ENCODE measurements at regions not wholly inside any gene's neighbourhood (a gene's known extent, or its start where the extent isn't known, plus 50 kb on each side); places are given as distances from the start of the nearest gene placed in this dataset.

DNA sequence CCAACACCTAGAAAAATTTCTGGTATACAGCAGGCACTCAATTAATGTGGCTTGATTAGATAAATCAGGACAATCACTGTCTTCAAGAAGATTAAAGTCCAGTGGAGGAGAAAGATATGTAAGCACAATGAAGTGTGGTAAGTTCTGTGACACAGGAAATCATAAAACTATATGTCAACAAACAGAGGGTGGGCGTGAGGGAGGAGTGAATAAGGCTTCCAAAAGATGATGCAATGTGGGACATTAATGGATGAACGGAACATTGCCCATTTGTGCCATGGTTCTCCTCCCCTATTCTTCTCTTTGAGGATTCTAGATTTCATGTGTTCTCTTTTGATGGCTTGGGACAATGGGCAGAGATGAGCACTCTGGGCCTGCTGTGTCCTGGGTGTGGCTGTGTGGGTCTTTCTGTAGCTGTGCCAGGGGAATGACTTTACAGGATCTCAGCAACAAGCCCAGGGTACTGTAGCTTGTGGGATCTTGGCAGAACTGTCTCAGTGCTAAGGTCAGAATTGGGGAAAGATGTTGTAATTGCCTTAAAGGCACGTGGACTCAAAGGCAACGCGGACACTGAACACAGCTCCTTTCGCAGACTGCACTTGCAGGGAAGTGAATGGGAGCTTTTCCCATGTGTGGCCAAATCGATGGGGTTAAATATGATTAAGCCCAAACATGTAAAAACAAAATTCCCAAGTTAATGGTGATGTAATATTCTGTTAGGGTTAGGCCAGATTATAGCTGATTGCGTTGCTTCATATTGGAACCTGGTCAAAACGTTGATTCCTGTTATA lies 366.9 kb downstream of the TGFB2 start:
- Histone ChIP-seq H3K9me3 (no peaks in the 10 kb centered on the region), H3K27me3 (replicated peaks; ENCODE audit: insufficient read depth) (no peaks in the 10 kb centered on the region), H3K4me1 (replicated peaks) (no peaks in the 10 kb centered on the region), H3K27ac (no peak overlapping the region), H3K4me3 (no peak overlapping the region), H3K36me3 (no peaks in the 10 kb centered on the region)
- 76% methylated on average over 9 of the region's 9 CpGs for WGBS
- no peak for DNase-seq (ENCODE audit: low spot score)
- intact Hi-C loops (cut with DNase I) = no loop called here
- TF ChIP-seq POLR2A (IDR thresholded peaks at IDR 0.05) (no peak), POLR2AphosphoS5 (IDR thresholded peaks at IDR 0.05) (no peak)
- TF ChIP-seq, protein P1, sequence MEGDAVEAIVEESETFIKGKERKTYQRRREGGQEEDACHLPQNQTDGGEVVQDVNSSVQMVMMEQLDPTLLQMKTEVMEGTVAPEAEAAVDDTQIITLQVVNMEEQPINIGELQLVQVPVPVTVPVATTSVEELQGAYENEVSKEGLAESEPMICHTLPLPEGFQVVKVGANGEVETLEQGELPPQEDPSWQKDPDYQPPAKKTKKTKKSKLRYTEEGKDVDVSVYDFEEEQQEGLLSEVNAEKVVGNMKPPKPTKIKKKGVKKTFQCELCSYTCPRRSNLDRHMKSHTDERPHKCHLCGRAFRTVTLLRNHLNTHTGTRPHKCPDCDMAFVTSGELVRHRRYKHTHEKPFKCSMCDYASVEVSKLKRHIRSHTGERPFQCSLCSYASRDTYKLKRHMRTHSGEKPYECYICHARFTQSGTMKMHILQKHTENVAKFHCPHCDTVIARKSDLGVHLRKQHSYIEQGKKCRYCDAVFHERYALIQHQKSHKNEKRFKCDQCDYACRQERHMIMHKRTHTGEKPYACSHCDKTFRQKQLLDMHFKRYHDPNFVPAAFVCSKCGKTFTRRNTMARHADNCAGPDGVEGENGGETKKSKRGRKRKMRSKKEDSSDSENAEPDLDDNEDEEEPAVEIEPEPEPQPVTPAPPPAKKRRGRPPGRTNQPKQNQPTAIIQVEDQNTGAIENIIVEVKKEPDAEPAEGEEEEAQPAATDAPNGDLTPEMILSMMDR (IDR thresholded peaks at IDR 0.05) = no peak

DNA sequence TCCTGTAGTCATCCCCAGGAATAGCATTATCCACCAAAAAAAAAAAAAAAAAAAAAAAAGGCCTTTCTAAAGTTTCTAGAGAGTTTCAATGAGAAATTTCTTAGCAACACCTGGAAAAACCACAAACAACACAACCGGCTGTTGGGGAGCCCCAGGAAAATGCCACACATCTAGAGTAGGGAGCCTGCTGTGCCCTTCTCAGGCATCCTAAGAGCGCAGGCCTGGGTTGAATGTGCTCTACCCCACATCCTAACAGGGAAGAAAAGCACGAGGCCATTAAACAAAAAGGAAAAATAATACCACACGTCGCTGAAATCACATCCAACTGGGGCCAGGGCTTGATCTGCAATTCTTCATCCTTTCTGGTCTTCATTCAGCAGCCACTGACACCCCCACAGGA lies 367.5 kb downstream of the TGFB2 start:
- H3K27ac ChIP-seq = no peak overlapping the region
- H3K36me3 ChIP-seq = no peaks in the 10 kb centered on the region
- TF ChIP-seq POLR2AphosphoS5 (IDR thresholded peaks at IDR 0.05) = no peak
- TF ChIP-seq, protein P1 (IDR thresholded peaks at IDR 0.05) = no peak
- no peak for TF ChIP-seq POLR2A (IDR thresholded peaks at IDR 0.05)
- 99% methylated on average over 5 of the region's 5 CpGs for whole genome bisulfite sequencing
- H3K9me3 ChIP-seq = no peaks in the 10 kb centered on the region
- H3K4me3 ChIP-seq = no peak overlapping the region
- H3K4me1 ChIP-seq (replicated peaks) = no peaks in the 10 kb centered on the region
- no peak for DNase-seq (ENCODE audit: low spot score)
- intact Hi-C loops (cut with DNase I) = no loop called here
- no peaks in the 10 kb centered on the region for H3K27me3 ChIP-seq (replicated peaks; ENCODE audit: insufficient read depth)

DNA sequence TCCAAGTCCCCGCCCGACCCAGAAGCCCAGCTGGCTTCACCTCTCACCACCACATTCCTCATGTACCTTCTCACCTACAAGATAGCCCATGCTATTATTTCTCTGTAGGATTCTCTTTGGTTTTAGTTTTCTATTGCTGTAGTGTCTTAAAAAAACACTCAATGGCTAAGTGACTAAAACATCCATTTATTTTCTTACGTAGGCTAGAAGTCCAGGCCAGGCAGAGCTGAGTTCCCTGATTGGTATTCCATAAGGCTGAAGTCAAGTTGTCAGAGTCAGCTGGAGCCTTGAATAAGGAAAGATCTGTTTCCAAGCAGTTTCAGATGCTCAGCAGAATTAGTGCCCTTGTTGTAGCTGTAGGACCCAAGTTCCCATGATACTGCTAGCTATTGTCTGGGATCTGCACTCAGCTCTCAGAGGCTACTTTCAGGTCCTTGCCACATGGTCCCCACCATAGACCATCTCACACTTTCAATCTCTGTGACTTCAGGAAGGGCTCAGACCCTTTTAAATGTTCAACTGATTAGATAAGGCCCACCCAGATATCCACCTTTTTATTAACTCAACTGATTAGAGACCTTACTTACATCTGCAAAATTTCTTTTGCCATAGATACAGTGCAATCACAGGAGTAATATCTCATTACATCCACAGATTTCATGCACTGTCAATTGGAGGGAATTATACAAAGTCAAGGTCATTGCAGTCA lies 371.0 kb downstream of the TGFB2 start:
- no peaks in the 10 kb centered on the region for H3K36me3 ChIP-seq
- no peaks in the 10 kb centered on the region for H3K27me3 ChIP-seq (replicated peaks; ENCODE audit: insufficient read depth)
- intact Hi-C loops (cut with DNase I) = no loop called here
- TF ChIP-seq POLR2A (IDR thresholded peaks at IDR 0.05) = no peak
- TF ChIP-seq, protein P1 (IDR thresholded peaks at IDR 0.05) = no peak
- TF ChIP-seq POLR2AphosphoS5 (IDR thresholded peaks at IDR 0.05) = no peak
- H3K4me1 ChIP-seq (replicated peaks) = no peaks in the 10 kb centered on the region
- H3K27ac ChIP-seq = no peak overlapping the region
- no peak for DNase-seq (ENCODE audit: low spot score)
- 98% methylated on average over 3 of the region's 3 CpGs for WGBS
- H3K4me3 ChIP-seq = no peak overlapping the region
- H3K9me3 ChIP-seq = no peaks in the 10 kb centered on the region

DNA sequence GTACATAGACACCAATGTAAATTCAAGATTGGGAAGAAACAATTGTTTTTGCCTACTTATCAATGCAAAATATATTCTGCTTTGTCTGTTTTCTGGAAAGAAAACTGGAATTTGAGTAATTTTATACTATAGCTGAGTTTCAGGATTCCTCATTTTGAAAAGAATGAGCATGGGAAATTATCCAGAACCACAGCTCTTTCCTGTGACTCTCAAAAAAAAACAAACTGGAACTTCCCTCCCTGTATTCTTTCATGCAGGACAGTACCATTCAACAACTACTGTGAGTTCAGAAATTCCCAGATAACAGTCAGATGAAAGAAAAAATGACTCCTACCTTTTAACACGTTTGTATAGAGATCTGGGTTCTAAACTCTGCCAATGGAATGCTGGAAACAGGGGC lies 372.4 kb downstream of the TGFB2 start:
- intact Hi-C loops (cut with DNase I) = no loop called here
- 3% methylated on average over 1 of the region's 1 CpG for WGBS

More for the DNA sequence above, 372.4 kb downstream of the TGFB2 start:
- no peaks in the 10 kb centered on the region for H3K4me1 ChIP-seq (replicated peaks)
- TF ChIP-seq POLR2AphosphoS5 (IDR thresholded peaks at IDR 0.05) (no peak), POLR2A (IDR thresholded peaks at IDR 0.05) (no peak)
- TF ChIP-seq, protein P1 (IDR thresholded peaks at IDR 0.05) = no peak
- H3K27me3 ChIP-seq (replicated peaks; ENCODE audit: insufficient read depth) = no peaks in the 10 kb centered on the region
- H3K9me3 ChIP-seq = no peaks in the 10 kb centered on the region
- H3K4me3 ChIP-seq = no peak overlapping the region
- DNase-seq (ENCODE audit: low spot score) = no peak
- no peak overlapping the region for H3K27ac ChIP-seq
- no peaks in the 10 kb centered on the region for H3K36me3 ChIP-seq
